KMS-11 (cell line): ENCODE measurements at regions not wholly inside any gene's neighbourhood (a gene's known extent, or its start where the extent isn't known, plus 50 kb on each side); places are given as distances from the start of the nearest gene placed in this dataset.
"Not testable (repeated sequence)": the region's sequence is repeated elsewhere in the genome, so short reads cannot be mapped to it uniquely, and the experiment has no call there.

Experiments
- H2AFZ ChIP-seq: fragments of 200-600 bp; sonication (generic); 2 replicates; pipeline ENCODE4 v1.6.1; 2016; ENCODE audit warnings: antibody characterized with exemption, mixed run types, low read depth
- H3K27ac ChIP-seq: fragments of 200-600 bp; sonication (generic); 2 replicates; pipeline ENCODE4 v1.6.1; 2016; ENCODE audit warnings: mild to moderate bottlenecking, mixed run types
- H3K27me3 ChIP-seq: fragments of 200-600 bp; sonication (generic); 2 replicates; pipeline ENCODE4 v1.6.1; 2017; ENCODE audit warnings: mild to moderate bottlenecking, low read depth, mixed run types, moderate library complexity; ENCODE audit not compliant: insufficient read depth
- H3K36me3 ChIP-seq: fragments of 200-600 bp; sonication (generic); 2 replicates; pipeline ENCODE4 v1.6.1; 2017; ENCODE audit warnings: mild to moderate bottlenecking, mixed run types; ENCODE audit not compliant: insufficient read depth
- H3K4me1 ChIP-seq: fragments of 200-600 bp; sonication (generic); 2 replicates; pipeline ENCODE4 v1.6.1; 2016; ENCODE audit warnings: mild to moderate bottlenecking, low read depth, mixed run types; ENCODE audit not compliant: poor library complexity, severe bottlenecking
- H3K4me2 ChIP-seq: fragments of 200-600 bp; sonication (generic); 2 replicates; pipeline ENCODE4 v1.7.0; 2016; ENCODE audit warnings: mild to moderate bottlenecking, mixed run types
- H3K4me3 ChIP-seq: fragments of 200-600 bp; sonication (generic); IDR thresholded peaks from 2 replicates; pipeline ENCODE4 v1.6.1; 2017; ENCODE audit warnings: low read depth, low read length, mixed read lengths; ENCODE audit not compliant: insufficient read depth
- H3K79me2 ChIP-seq: fragments of 200-600 bp; sonication (generic); 2 replicates; pipeline ENCODE4 v1.6.1; 2016; ENCODE audit warnings: low read depth, mixed run types; ENCODE audit not compliant: insufficient read depth
- H3K9ac ChIP-seq: fragments of 200-600 bp; sonication (generic); 2 replicates; pipeline ENCODE4 v1.6.1; 2016; ENCODE audit warnings: mild to moderate bottlenecking, mixed run types
- H4K20me1 ChIP-seq: fragments of 200-600 bp; sonication (generic); 2 replicates; pipeline ENCODE4 v1.6.1; 2016; ENCODE audit warnings: mild to moderate bottlenecking, mixed run types; ENCODE audit not compliant: insufficient read depth
- CTCF ChIP-seq: fragments of 200-600 bp; sonication (generic); conservative IDR thresholded peaks from 2 replicates; pipeline ENCODE4 v1.6.1; 2017; ENCODE audit warnings: low read depth, mild to moderate bottlenecking, antibody characterized with exemption, low read length, moderate library complexity, mixed read lengths

- no peak for TF ChIP-seq CTCF
- Histone ChIP-seq H3K27me3 (no peaks in the 10 kb centered on the region), H3K4me3 (no peak overlapping the region), H4K20me1 (no peaks in the 10 kb centered on the region), H2AFZ (no peak overlapping the region), H3K79me2 (no peaks in the 10 kb centered on the region), H3K4me2 (no peak overlapping the region), H3K4me1 (no peaks in the 10 kb centered on the region), H3K27ac (no peak overlapping the region), H3K9ac (no peak overlapping the region), H3K36me3 (no peaks in the 10 kb centered on the region)
These were observed 237.5 kb upstream of the POGK start for GRCh38 chr1:166601650-166602278.

GRCh38 chr1:166602801-166603200, 236.5 kb upstream of the POGK start:
- not testable (repeated sequence) for H3K27me3 ChIP-seq, H3K36me3 ChIP-seq, H3K27ac ChIP-seq, H2AFZ ChIP-seq, H3K4me1 ChIP-seq, H3K79me2 ChIP-seq, H3K4me2 ChIP-seq, H3K9ac ChIP-seq, H3K4me3 ChIP-seq, H4K20me1 ChIP-seq

GRCh38 chr1:166603296-166603695, 236.0 kb upstream of the POGK start:
- no peaks in the 10 kb centered on the region for H3K27me3 ChIP-seq
- no peaks in the 10 kb centered on the region for H4K20me1 ChIP-seq
- H3K4me3 ChIP-seq = no peak overlapping the region
- H2AFZ ChIP-seq = no peak overlapping the region
- TF ChIP-seq CTCF = no peak
- H3K9ac ChIP-seq = no peak overlapping the region
- no peak overlapping the region for H3K4me2 ChIP-seq
- H3K4me1 ChIP-seq = no peaks in the 10 kb centered on the region
- H3K36me3 ChIP-seq = no peaks in the 10 kb centered on the region
- no peaks in the 10 kb centered on the region for H3K79me2 ChIP-seq
- H3K27ac ChIP-seq = no peak overlapping the region

- no peak overlapping the region for H3K9ac ChIP-seq
- no peaks in the 10 kb centered on the region for H3K79me2 ChIP-seq
- no peak overlapping the region for H2AFZ ChIP-seq
- H3K27ac ChIP-seq = no peak overlapping the region
- H3K27me3 ChIP-seq = no peaks in the 10 kb centered on the region
- no peak overlapping the region for H3K4me3 ChIP-seq
- H4K20me1 ChIP-seq = no peaks in the 10 kb centered on the region
- H3K4me1 ChIP-seq = no peaks in the 10 kb centered on the region
- TF ChIP-seq CTCF = no peak
- no peak overlapping the region for H3K4me2 ChIP-seq
- no peaks in the 10 kb centered on the region for H3K36me3 ChIP-seq
These were observed 234.1 kb upstream of the POGK start for GRCh38 chr1:166605137-166605536.

- Histone ChIP-seq H3K4me3 (no peak overlapping the region), H2AFZ (no peak overlapping the region), H4K20me1 (no peaks in the 10 kb centered on the region), H3K4me1 (no peaks in the 10 kb centered on the region), H3K79me2 (no peaks in the 10 kb centered on the region), H3K4me2 (no peak overlapping the region), H3K9ac (no peak overlapping the region), H3K27me3 (no peaks in the 10 kb centered on the region), H3K36me3 (no peaks in the 10 kb centered on the region), H3K27ac (no peak overlapping the region)
- TF ChIP-seq CTCF = no peak
These were observed 226.4 kb upstream of the POGK start for GRCh38 chr1:166612886-166613285.
